ENCODE measurements at regions not wholly inside any gene's neighbourhood (a gene's known extent, or its start where the extent isn't known, plus 50 kb on each side); places are given as distances from the start of the nearest gene placed in this dataset.

- peaks cover 6 to 9% of the 10 kb centered on the region in 2 donors for H3K27me3 ChIP-seq (ENCODE audit: control insufficient read depth in 1 of 2, insufficient read depth in 2 of 2, low read length in 2 of 2)
- no peaks in the 10 kb centered on the region for H3K9me3 ChIP-seq (ENCODE audit: control insufficient read depth in 2 of 2, low read length in 2 of 2)
- H3K4me3 ChIP-seq (ENCODE audit: low read length in 2 of 2), result no peak overlapping the region
- H3K36me3 ChIP-seq (ENCODE audit: control insufficient read depth in 2 of 2, insufficient read depth in 2 of 2, low read length in 2 of 2), result no peaks in the 10 kb centered on the region
- H3K4me1 ChIP-seq (ENCODE audit: control insufficient read depth, insufficient read depth, low read length), result no peaks in the 10 kb centered on the region
- no peak overlapping the region for H3K27ac ChIP-seq (ENCODE audit: low read length)
- H3K9ac ChIP-seq (ENCODE audit: low read length in 2 of 2), result no peak overlapping the region
Measured at GRCh38 chr11:135037828-135038227, 625.8 kb upstream of the B3GAT1 start.

DNA sequence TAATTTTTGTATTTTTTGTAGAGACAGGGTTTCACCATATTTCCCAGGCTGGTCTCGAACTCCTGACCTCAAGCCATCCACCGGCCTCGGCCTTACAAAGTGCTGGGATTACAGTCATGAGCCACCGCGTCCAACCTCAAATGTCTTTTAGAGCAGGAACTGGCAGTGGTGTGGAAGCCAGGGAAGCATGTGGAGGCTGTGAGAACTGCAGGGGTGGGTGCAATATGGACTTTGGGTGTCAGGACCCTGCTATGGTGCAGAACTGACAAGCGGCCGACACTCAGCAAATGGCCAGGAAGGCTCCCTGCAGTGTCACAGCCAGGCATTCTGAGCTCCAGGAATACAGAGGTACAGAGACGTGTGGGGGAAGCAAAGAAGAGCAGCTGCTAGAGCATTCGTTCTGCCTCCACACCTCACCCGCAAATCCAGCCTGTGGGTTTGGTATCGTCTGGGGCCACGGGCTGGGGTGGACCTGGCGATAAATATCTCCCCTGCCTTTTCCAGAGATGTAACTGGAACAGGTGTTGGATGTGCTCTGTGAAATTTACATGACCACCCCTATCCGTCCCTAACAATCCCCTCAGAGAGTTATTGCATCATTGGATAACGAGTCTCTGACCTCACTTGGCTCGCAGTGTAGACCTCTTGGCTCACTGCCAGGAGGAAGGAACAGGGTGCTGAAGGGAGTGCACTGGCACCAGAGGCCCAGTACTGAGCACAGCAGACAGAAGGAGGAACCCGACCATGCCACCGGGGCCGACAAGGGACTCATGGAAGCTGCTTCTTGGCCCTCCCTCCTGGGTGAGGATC is 624.7 kb upstream of the B3GAT1 start:
- Histone ChIP-seq H3K27me3 (ENCODE audit: control insufficient read depth in 1 of 2, insufficient read depth in 2 of 2, low read length in 2 of 2) (peaks cover 12 to 15% of the 10 kb centered on the region in 2 donors), H3K4me1 (ENCODE audit: control insufficient read depth, insufficient read depth, low read length) (no peaks in the 10 kb centered on the region), H3K9ac (ENCODE audit: low read length in 2 of 2) (no peak overlapping the region), H3K27ac (ENCODE audit: low read length) (no peak overlapping the region), H3K4me3 (ENCODE audit: low read length in 2 of 2) (no peak overlapping the region), H3K9me3 (ENCODE audit: control insufficient read depth in 2 of 2, low read length in 2 of 2) (no peaks in the 10 kb centered on the region), H3K36me3 (ENCODE audit: control insufficient read depth in 2 of 2, insufficient read depth in 2 of 2, low read length in 2 of 2) (no peaks in the 10 kb centered on the region)

DNA sequence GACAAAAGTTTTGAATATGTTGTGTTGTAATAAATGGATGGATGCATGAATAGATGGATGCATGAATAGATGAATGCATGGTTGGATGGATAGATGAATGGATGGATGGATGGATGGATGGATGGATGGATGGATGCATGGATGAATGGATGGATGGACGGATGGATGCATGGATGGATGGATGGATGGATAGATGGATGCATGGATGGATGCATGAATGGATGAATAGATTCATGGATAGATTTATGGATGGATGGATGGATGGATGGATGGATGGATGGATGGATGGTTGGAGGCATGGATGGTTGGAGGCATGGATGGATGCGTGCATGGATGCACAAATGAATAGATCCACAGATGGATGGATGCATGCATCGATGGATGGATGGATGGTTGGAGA is 623.2 kb upstream of the B3GAT1 start:
- no peaks in the 10 kb centered on the region for H3K4me1 ChIP-seq (ENCODE audit: control insufficient read depth, insufficient read depth, low read length)
- no peak overlapping the region for H3K27ac ChIP-seq (ENCODE audit: low read length)
- no peaks in the 10 kb centered on the region for H3K36me3 ChIP-seq (ENCODE audit: control insufficient read depth in 2 of 2, insufficient read depth in 2 of 2, low read length in 2 of 2)
- no peak overlapping the region for H3K4me3 ChIP-seq (ENCODE audit: low read length in 2 of 2)
- no peak overlapping the region for H3K9ac ChIP-seq (ENCODE audit: low read length in 2 of 2)
- no peaks in the 10 kb centered on the region for H3K9me3 ChIP-seq (ENCODE audit: control insufficient read depth in 2 of 2, low read length in 2 of 2)
- H3K27me3 ChIP-seq (ENCODE audit: control insufficient read depth in 1 of 2, insufficient read depth in 2 of 2, low read length in 2 of 2), result peaks cover 15 to 20% of the 10 kb centered on the region in 2 donors

GRCh38 chr11:135033540-135033939 is 621.5 kb upstream of the B3GAT1 start:
- H3K4me3 ChIP-seq (ENCODE audit: low read length in 2 of 2), result no peak overlapping the region
- H3K4me1 ChIP-seq (ENCODE audit: control insufficient read depth, insufficient read depth, low read length), result no peaks in the 10 kb centered on the region
- no peak overlapping the region for H3K9ac ChIP-seq (ENCODE audit: low read length in 2 of 2)

DNA sequence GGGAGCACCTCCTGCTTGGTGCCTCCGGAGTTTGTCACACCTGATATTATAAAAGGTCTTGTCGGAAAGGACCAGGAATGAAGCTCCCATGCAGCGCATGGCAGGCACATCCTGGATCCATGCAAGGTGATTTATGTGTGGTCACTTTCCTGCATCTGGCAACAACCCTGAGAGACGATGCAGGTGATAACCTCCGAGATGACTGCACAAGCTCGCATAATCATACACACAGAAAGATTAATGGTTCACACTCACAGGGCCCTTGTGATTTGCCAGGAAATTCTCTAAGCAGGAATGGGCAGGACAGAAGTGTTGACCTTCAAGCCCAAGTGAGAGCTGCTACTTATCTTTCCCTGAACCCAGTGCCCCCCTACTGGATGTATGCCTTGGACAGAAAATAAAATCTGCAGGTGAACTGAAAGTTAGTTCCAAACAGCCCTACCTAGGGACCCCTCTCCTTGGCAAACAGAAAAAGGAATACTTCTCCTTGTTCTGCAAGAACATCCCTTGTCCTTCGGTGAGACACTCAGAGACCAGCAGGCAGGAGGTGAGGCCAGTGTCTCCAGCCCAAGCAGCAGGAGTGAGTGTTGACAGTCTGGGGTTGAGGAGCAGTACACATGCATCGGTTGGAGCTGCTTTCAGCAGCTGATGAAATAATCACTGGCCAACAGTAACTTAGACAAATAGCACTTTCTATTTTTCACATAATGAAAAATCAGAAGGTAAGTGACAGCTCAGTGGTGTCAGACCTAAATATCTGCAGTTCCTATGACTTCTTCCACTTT is 619.4 kb upstream of the B3GAT1 start:
- H3K27ac ChIP-seq (ENCODE audit: low read length), result no peak overlapping the region
- no peaks in the 10 kb centered on the region for H3K36me3 ChIP-seq (ENCODE audit: control insufficient read depth in 2 of 2, insufficient read depth in 2 of 2, low read length in 2 of 2)
- H3K27me3 ChIP-seq (ENCODE audit: control insufficient read depth in 1 of 2, insufficient read depth in 2 of 2, low read length in 2 of 2), result peaks cover 10 to 16% of the 10 kb centered on the region in 2 donors

More at GRCh38 chr11:135033540-135033939, 621.5 kb upstream of the B3GAT1 start:
- Histone ChIP-seq H3K27ac (ENCODE audit: low read length) (no peak overlapping the region), H3K9me3 (ENCODE audit: control insufficient read depth in 2 of 2, low read length in 2 of 2) (no peaks in the 10 kb centered on the region), H3K36me3 (ENCODE audit: control insufficient read depth in 2 of 2, insufficient read depth in 2 of 2, low read length in 2 of 2) (no peaks in the 10 kb centered on the region), H3K27me3 (ENCODE audit: control insufficient read depth in 1 of 2, insufficient read depth in 2 of 2, low read length in 2 of 2) (peaks cover 15 to 19% of the 10 kb centered on the region in 2 donors)

GRCh38 chr11:135027461-135027860 is 615.4 kb upstream of the B3GAT1 start:
- Histone ChIP-seq H3K4me3 (ENCODE audit: low read length in 2 of 2) (no peak overlapping the region), H3K36me3 (ENCODE audit: control insufficient read depth in 2 of 2, insufficient read depth in 2 of 2, low read length in 2 of 2) (no peaks in the 10 kb centered on the region), H3K9me3 (ENCODE audit: control insufficient read depth in 2 of 2, low read length in 2 of 2) (no peaks in the 10 kb centered on the region), H3K27me3 (ENCODE audit: control insufficient read depth in 1 of 2, insufficient read depth in 2 of 2, low read length in 2 of 2) (peaks cover 6 to 9% of the 10 kb centered on the region in 2 donors), H3K27ac (ENCODE audit: low read length) (no peak overlapping the region), H3K4me1 (ENCODE audit: control insufficient read depth, insufficient read depth, low read length) (no peaks in the 10 kb centered on the region), H3K9ac (ENCODE audit: low read length in 2 of 2) (no peak overlapping the region)

More for the DNA sequence above, 619.4 kb upstream of the B3GAT1 start:
- Histone ChIP-seq H3K9me3 (ENCODE audit: control insufficient read depth in 2 of 2, low read length in 2 of 2) (no peaks in the 10 kb centered on the region), H3K4me1 (ENCODE audit: control insufficient read depth, insufficient read depth, low read length) (no peaks in the 10 kb centered on the region), H3K4me3 (ENCODE audit: low read length in 2 of 2) (no peak overlapping the region), H3K9ac (ENCODE audit: low read length in 2 of 2) (no peak overlapping the region)

DNA sequence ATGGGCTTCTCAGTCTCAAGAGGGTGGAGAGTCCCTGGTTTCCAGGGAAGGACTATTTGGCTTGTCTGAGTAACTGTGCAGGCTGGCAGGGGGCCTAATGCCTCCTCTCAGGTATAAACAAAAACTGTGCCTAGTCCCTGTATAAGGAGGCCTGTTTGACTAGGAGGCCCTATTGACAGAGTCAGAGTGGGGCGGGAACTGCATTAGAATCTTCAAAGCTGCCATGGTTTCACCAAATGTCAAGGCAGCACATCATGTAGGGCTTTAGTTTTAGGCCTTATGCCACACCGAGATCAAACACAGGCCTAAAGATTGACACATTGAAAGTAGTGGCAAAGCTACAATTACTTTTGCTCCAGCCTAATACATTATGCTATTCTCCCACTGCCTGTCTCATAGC is 611.5 kb upstream of the B3GAT1 start:
- Histone ChIP-seq H3K9me3 (ENCODE audit: control insufficient read depth in 2 of 2, low read length in 2 of 2) (no peaks in the 10 kb centered on the region), H3K4me3 (ENCODE audit: low read length in 2 of 2) (no peak overlapping the region), H3K4me1 (ENCODE audit: control insufficient read depth, insufficient read depth, low read length) (no peaks in the 10 kb centered on the region), H3K27me3 (ENCODE audit: control insufficient read depth in 1 of 2, insufficient read depth in 2 of 2, low read length in 2 of 2) (no peaks in the 10 kb centered on the region), H3K36me3 (ENCODE audit: control insufficient read depth in 2 of 2, insufficient read depth in 2 of 2, low read length in 2 of 2) (no peaks in the 10 kb centered on the region), H3K27ac (ENCODE audit: low read length) (no peak overlapping the region), H3K9ac (ENCODE audit: low read length in 2 of 2) (no peak overlapping the region)

DNA sequence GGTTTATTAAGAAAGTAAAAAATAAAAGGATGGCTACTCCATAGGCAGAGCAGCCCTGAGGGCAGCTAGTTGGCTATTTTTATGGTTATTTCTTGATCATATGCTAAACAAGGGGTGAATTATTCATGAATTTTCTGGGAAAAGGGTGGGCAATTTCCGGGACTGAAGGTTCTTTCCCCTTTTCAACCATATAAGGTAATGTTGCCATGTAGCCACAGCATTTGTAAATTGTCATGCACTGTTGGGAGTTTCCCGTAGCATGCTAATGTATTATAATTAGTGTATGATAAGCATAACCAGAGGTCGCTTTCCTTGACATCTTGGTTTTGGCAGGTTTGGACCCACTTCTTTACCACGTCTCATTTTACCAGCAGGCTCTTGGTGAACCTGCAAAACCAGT is 610.4 kb upstream of the B3GAT1 start:
- Histone ChIP-seq H3K4me3 (ENCODE audit: low read length in 2 of 2) (no peak overlapping the region), H3K27ac (ENCODE audit: low read length) (no peak overlapping the region), H3K36me3 (ENCODE audit: control insufficient read depth in 2 of 2, insufficient read depth in 2 of 2, low read length in 2 of 2) (no peaks in the 10 kb centered on the region), H3K27me3 (ENCODE audit: control insufficient read depth in 1 of 2, insufficient read depth in 2 of 2, low read length in 2 of 2) (no peaks in the 10 kb centered on the region), H3K9me3 (ENCODE audit: control insufficient read depth in 2 of 2, low read length in 2 of 2) (no peaks in the 10 kb centered on the region), H3K9ac (ENCODE audit: low read length in 2 of 2) (no peak overlapping the region), H3K4me1 (ENCODE audit: control insufficient read depth, insufficient read depth, low read length) (no peaks in the 10 kb centered on the region)

GRCh38 chr11:135019899-135020298 is 607.9 kb upstream of the B3GAT1 start:
- no peaks in the 10 kb centered on the region for H3K36me3 ChIP-seq (ENCODE audit: control insufficient read depth in 2 of 2, insufficient read depth in 2 of 2, low read length in 2 of 2)

DNA sequence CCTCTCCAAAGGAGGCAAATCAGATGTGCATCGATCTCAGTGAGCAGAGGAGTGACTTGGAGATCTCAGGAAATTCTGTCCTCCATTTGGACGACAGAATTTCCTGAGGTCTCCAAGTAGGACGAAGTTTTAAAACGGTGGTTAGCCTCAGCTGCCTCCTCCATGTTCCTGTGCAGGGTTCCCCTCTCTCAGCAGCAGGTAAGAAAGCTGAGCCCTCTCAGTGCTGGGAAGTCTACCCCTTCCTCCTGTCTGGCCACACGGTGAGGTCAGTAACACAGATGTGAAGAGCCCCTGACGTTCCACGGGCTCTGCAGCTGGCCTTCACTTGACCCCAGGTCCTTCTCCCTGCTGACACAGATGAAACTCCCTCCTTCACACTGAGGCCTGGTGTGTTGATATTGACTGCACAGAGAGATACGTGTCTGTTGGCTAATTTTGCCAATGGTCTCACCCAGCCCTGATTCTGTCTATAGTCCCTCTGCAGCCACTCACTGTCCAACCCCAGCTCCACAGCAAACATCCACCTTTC is 607.4 kb upstream of the B3GAT1 start:
- H3K9ac ChIP-seq (ENCODE audit: low read length in 2 of 2), result no peak overlapping the region
- no peaks in the 10 kb centered on the region for H3K4me1 ChIP-seq (ENCODE audit: control insufficient read depth, insufficient read depth, low read length)
- H3K9me3 ChIP-seq (ENCODE audit: control insufficient read depth in 2 of 2, low read length in 2 of 2), result peaks cover 0 to 3% of the 10 kb centered on the region in 2 donors
- H3K4me3 ChIP-seq (ENCODE audit: low read length in 2 of 2), result no peak overlapping the region
- H3K27me3 ChIP-seq (ENCODE audit: control insufficient read depth in 1 of 2, insufficient read depth in 2 of 2, low read length in 2 of 2), result no peaks in the 10 kb centered on the region
- H3K27ac ChIP-seq (ENCODE audit: low read length), result no peak overlapping the region
- H3K36me3 ChIP-seq (ENCODE audit: control insufficient read depth in 2 of 2, insufficient read depth in 2 of 2, low read length in 2 of 2), result no peaks in the 10 kb centered on the region

More at GRCh38 chr11:135019899-135020298, 607.9 kb upstream of the B3GAT1 start:
- no peak overlapping the region for H3K4me3 ChIP-seq (ENCODE audit: low read length in 2 of 2)
- H3K9me3 ChIP-seq (ENCODE audit: control insufficient read depth in 2 of 2, low read length in 2 of 2), result peaks cover 0 to 3% of the 10 kb centered on the region in 2 donors
- H3K4me1 ChIP-seq (ENCODE audit: control insufficient read depth, insufficient read depth, low read length), result no peaks in the 10 kb centered on the region
- no peak overlapping the region for H3K27ac ChIP-seq (ENCODE audit: low read length)
- H3K27me3 ChIP-seq (ENCODE audit: control insufficient read depth in 1 of 2, insufficient read depth in 2 of 2, low read length in 2 of 2), result no peaks in the 10 kb centered on the region
- no peak overlapping the region for H3K9ac ChIP-seq (ENCODE audit: low read length in 2 of 2)

Data from stomach smooth muscle (tissue), 2 donors.